ENCODE measurements at regions not wholly inside any gene's neighbourhood (a gene's known extent, or its start where the extent isn't known, plus 50 kb on each side); places are given as distances from the start of the nearest gene placed in this dataset.
"Not testable (repeated sequence)": the region's sequence is repeated elsewhere in the genome, so short reads cannot be mapped to it uniquely, and the experiment has no call there.

DNA sequence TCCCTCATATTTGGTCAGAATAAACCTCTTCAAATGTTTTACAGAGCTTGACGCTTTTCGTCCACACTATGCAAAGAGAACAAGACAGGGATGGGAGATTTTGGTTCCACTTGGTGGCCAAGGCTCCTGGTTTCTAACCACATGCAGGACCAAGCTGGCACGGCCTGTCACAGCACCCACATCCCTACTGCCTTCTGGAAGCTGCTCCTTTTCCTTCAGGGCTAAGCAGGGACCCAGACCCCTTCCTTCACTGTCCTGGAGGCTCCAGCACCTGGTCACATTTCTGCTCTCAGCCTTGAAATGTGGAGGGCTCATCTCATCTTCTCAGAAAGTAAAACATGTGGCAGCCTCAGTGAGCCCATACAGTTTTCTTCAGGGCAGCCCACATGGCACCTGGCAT is 50.4 kb upstream of the ARHGEF7 start:
- in situ Hi-C loops (cut with MboI; ENCODE audit: low pct_unique_long_range_greater_than_20kb, low sequenced_read_pairs, unreplicated experiment): loop anchor here (25.0 kb wide), 1 partner anchor 173 kb away; no protein-coding TSS in a partner anchor
- TF ChIP-seq, protein P1, sequence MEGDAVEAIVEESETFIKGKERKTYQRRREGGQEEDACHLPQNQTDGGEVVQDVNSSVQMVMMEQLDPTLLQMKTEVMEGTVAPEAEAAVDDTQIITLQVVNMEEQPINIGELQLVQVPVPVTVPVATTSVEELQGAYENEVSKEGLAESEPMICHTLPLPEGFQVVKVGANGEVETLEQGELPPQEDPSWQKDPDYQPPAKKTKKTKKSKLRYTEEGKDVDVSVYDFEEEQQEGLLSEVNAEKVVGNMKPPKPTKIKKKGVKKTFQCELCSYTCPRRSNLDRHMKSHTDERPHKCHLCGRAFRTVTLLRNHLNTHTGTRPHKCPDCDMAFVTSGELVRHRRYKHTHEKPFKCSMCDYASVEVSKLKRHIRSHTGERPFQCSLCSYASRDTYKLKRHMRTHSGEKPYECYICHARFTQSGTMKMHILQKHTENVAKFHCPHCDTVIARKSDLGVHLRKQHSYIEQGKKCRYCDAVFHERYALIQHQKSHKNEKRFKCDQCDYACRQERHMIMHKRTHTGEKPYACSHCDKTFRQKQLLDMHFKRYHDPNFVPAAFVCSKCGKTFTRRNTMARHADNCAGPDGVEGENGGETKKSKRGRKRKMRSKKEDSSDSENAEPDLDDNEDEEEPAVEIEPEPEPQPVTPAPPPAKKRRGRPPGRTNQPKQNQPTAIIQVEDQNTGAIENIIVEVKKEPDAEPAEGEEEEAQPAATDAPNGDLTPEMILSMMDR (IDR thresholded peaks at IDR 0.05; ENCODE audit: extremely low read depth, insufficient read depth, missing control alignments): no peak
- no peak for DNase-seq (ENCODE audit: low spot score)

DNA sequence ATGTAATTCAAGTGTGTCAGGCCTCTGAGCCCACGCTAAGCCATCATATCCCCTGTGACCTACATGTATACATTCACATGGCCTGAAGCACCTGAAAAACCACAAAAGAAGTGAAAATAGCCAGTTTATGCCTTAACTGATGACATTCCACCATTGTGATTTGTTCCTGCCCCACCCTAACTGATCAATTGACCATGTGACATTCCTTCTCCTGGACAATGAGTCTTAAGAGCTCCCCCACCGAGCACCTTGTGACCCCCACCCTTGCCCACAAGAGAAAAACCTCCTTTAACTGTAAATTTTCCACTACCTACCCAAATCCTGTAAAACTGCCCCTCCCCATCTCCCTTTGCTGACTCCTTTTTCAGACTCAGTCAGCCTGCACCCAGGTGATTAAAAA is 52.1 kb upstream of the ARHGEF7 start:
- TF ChIP-seq, protein P1 (IDR thresholded peaks at IDR 0.05; ENCODE audit: extremely low read depth, insufficient read depth, missing control alignments): no peak
- in situ Hi-C loops (cut with MboI; ENCODE audit: low pct_unique_long_range_greater_than_20kb, low sequenced_read_pairs, unreplicated experiment): loop anchor here (25.0 kb wide), 1 partner anchor 174 kb away; no protein-coding TSS in a partner anchor
- no peak for DNase-seq (ENCODE audit: low spot score)

DNA sequence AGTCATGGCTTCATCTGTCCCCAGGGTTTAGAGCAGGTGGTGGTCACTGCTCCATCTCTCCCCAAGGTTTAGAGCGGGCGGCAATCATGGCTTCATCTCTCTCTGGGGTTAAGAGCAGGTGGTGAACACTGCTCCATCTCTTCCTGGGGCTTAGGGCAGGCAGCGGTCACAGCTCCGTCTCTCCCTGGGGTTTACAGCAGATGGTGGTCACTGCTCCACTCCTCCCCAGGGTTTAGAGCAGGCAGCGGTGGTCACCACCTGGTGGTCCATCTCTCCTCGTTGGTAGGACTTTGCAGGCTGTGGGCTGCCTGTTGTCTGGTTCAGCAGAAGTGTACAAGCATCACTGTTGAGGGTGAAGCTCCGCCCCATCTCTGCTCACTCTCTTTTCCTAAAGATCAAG is 52.8 kb upstream of the ARHGEF7 start:
- in situ Hi-C loops (cut with MboI; ENCODE audit: low pct_unique_long_range_greater_than_20kb, low sequenced_read_pairs, unreplicated experiment): loop anchor here (25.0 kb wide), 1 partner anchor 175 kb away; no protein-coding TSS in a partner anchor
- TF ChIP-seq, protein P1 (IDR thresholded peaks at IDR 0.05; ENCODE audit: extremely low read depth, insufficient read depth, missing control alignments): no peak
- no peak for DNase-seq (ENCODE audit: low spot score)

DNA sequence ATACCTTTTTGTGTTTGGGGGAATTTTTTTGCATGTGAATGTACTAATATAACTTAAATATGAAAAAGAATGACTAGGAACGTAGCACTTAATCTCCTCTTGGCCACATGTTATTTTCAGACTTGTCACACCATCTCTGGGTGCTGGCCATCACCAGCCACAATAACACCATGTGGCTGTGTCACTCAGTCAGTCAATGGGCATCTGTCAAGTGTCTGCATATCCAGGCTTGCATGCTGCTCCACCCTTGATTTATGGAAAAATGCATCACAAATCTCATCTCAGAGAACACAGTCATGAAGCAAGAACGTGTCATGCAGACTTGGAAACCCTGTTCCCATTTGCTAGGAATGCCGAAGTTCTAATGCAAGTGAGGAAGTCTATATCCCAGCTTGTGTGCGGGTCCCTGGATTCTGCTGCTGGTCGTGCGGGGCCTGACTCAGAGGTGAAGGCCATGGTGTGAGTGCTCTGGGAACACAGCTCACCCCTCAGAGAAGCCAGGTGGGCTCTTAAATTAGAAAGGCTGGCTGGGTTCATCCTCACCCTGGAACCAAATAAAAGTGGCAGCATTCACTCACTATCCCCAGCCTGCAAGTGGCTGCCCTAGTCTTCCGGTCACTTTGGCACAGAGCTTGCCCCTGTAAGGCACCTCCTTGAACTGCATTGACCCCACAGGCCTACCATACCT is 53.6 kb upstream of the ARHGEF7 start:
- TF ChIP-seq, protein P1 (IDR thresholded peaks at IDR 0.05; ENCODE audit: extremely low read depth, insufficient read depth, missing control alignments): no peak
- no peak for DNase-seq (ENCODE audit: low spot score)
- in situ Hi-C loops (cut with MboI; ENCODE audit: low pct_unique_long_range_greater_than_20kb, low sequenced_read_pairs, unreplicated experiment): loop anchor here (25.0 kb wide), 1 partner anchor 176 kb away; no protein-coding TSS in a partner anchor

DNA sequence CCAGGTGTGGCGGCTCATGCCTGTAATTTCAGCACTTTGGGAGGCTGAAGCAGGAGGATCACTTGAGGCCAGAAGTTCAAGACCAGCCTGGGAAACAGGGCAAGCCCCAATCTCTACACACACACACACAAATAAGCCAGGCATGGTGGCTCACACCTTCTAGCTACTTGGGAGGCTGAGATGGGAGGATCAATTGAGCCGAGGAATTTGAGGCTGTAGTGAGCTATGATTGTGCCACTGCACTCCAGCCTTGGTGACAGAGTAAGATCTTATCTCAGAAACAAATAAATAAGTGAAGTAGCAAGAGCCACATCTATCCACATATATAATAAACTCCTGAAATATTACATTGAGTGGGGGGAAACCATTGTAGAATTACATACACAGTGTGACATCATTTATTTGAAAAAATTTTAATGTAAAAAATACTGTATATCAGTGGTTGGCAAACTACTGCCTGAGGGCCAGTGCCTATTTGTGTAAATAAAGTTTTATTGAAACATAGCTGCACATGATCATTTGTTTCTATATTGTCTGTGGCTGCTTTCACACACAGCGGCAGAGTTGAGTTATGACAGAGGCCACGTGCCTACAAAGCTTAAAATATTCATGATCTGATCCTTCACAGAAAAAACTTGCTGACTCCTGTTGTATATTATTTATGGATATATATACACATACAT is 54.7 kb upstream of the ARHGEF7 start:
- in situ Hi-C loops (cut with MboI; ENCODE audit: low pct_unique_long_range_greater_than_20kb, low sequenced_read_pairs, unreplicated experiment): loop anchor here (25.0 kb wide), 1 partner anchor 177 kb away; no protein-coding TSS in a partner anchor
- DNase-seq (ENCODE audit: low spot score): no peak
- TF ChIP-seq, protein P1 (IDR thresholded peaks at IDR 0.05; ENCODE audit: extremely low read depth, insufficient read depth, missing control alignments): no peak

DNA sequence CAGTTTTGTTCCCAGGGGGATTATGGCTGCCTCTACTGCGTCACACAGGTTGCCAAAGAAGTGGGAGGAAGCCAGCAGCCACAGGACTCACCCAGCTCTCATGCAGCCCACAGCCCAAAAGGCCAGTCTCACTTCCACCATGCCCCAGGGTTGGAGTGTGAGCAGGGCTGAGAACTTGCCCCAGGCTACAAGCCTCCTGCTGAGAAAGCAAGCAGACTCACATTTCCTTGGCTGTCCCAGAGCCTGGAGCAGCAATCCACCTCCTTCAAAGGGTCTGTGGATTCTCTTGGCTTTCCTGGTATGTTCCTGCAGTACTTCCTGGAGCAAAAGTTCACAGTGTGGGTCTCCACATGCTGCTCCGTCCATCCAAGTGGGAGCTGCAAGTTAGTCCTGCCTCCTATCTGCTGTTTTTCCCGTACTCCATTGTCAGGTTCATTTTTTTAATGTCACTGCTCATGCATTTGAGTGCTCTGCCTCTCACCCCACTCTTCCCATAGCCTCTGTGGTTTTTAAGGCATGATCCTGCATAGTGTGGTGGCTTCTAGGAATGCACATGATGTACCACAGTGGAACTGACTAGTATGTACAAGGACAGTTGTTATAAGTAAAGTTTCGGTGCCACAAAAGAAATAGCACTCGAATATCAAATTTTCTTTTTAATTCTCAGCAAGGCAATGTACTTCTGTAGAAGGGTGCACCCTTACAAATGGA is 56.2 kb upstream of the ARHGEF7 start:
- in situ Hi-C loops (cut with MboI; ENCODE audit: low pct_unique_long_range_greater_than_20kb, low sequenced_read_pairs, unreplicated experiment): loop anchor here (25.0 kb wide), 1 partner anchor 178 kb away; no protein-coding TSS in a partner anchor

DNA sequence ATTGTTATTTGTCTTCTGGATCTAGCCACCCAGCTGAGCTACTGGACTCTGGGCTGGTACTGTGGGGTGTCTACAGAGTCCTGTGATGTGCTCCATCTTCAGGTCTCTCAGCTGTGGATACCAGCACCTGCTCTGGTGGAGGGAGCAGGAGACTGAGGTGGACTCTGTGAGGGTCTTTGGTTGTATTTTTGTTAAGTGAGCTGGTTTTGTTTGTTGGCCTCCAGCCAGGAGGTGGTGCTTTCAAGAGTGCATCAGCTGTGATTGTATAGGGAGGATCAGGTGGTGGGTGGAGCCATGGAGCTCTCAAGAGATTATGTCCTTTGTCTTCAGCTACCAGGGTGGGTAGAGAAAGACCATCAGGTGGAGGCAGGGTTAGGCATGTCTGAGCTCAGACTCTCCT is 56.8 kb upstream of the ARHGEF7 start:
- in situ Hi-C loops (cut with MboI; ENCODE audit: low pct_unique_long_range_greater_than_20kb, low sequenced_read_pairs, unreplicated experiment): loop anchor here (25.0 kb wide), 1 partner anchor 179 kb away; no protein-coding TSS in a partner anchor
- DNase-seq (ENCODE audit: low spot score): not testable (repeated sequence)

More for the DNA sequence above, 56.2 kb upstream of the ARHGEF7 start:
- no peak for DNase-seq (ENCODE audit: low spot score)
- TF ChIP-seq, protein P1 (IDR thresholded peaks at IDR 0.05; ENCODE audit: extremely low read depth, insufficient read depth, missing control alignments): no peak

DNA sequence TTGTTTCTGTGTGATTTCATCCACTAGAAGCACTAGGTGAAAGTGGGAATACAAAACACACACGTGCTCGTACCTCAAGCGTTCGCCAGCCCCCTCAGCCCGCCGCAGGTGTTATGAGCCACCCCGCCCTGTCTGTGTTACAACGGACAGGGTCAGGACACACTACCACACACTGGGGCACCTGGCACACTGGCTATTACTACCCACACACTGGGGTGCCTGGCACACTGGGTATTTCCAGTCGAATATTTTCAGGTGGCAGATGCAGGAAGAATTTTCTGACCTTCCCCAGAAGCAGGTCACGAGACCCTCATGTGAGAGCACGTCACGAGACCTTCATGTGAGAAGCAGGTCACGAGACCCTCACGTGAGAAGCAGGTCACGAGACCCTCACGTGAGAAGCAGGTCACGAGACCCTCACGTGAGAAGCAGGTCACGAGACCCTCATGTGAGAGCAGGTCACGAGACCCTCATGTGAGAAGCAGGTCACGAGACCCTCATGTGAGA is 63.3 kb upstream of the ARHGEF7 start:
- in situ Hi-C loops (cut with MboI; ENCODE audit: low pct_unique_long_range_greater_than_20kb, low sequenced_read_pairs, unreplicated experiment): loop anchor here (25.0 kb wide), 1 partner anchor 186 kb away; no protein-coding TSS in a partner anchor
- DNase-seq (ENCODE audit: low spot score): not testable (repeated sequence)

All from GM13977 (cell line).